ENCODE measurements at regions not wholly inside any gene's neighbourhood (a gene's known extent, or its start where the extent isn't known, plus 50 kb on each side); places are given as distances from the start of the nearest gene placed in this dataset.
"Not testable (repeated sequence)": the region's sequence is repeated elsewhere in the genome, so short reads cannot be mapped to it uniquely, and the experiment has no call there.

DNA sequence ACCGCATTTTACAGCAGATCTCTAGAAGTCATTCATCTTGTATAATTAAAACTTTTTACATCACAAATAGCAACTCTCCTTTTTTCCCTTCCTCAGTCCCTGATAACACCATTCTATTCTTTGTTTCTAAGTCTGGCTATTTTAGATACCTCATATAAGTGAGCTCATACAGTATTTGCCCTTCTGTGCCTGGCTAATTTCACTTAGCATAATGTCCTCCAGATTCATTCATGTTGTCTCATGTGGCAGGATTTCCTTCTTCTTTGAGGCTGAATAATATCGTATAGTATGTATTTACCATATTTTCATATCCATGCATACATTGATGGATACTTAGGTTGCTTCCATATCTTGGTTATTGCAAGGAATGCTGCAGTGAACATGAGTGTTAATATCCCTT, 362.0 kb downstream of the RFC3 start:
- Histone ChIP-seq H3K4me3 (no peak overlapping the region), H3K36me3 (no peaks in the 10 kb centered on the region), H3K9me3 (no peaks in the 10 kb centered on the region), H3K27me3 (no peaks in the 10 kb centered on the region), H3K4me1 (no peaks in the 10 kb centered on the region), H3K27ac (no peak overlapping the region)
- no peak for TF ChIP-seq POLR2A (IDR thresholded peaks at IDR 0.05)
- TF ChIP-seq, protein P1, sequence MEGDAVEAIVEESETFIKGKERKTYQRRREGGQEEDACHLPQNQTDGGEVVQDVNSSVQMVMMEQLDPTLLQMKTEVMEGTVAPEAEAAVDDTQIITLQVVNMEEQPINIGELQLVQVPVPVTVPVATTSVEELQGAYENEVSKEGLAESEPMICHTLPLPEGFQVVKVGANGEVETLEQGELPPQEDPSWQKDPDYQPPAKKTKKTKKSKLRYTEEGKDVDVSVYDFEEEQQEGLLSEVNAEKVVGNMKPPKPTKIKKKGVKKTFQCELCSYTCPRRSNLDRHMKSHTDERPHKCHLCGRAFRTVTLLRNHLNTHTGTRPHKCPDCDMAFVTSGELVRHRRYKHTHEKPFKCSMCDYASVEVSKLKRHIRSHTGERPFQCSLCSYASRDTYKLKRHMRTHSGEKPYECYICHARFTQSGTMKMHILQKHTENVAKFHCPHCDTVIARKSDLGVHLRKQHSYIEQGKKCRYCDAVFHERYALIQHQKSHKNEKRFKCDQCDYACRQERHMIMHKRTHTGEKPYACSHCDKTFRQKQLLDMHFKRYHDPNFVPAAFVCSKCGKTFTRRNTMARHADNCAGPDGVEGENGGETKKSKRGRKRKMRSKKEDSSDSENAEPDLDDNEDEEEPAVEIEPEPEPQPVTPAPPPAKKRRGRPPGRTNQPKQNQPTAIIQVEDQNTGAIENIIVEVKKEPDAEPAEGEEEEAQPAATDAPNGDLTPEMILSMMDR (IDR thresholded peaks at IDR 0.05), result no peak
- no peak for DNase-seq

DNA sequence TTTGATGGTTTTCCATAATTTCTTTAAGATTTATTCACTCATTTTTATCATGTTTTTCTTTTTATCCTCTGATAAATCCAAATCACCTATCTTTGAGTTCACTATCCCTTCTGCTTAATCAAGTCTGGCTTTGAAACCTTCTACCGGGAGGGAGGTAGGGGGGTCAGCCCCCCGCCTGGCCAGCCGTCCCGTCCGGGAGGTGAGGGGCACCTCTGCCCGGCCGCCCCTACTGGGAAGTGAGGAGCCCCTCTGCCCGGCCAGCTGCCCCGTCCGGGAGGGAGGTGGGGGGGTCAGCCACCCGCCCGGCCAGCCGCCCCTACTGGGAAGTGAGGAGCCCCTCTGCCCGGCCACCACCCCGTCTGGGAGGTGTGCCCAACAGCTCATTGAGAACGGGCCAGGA, 363.3 kb downstream of the RFC3 start:
- not testable (repeated sequence) for H3K27ac ChIP-seq, H3K36me3 ChIP-seq, H3K4me3 ChIP-seq, H3K27me3 ChIP-seq, H3K4me1 ChIP-seq, DNase-seq, H3K9me3 ChIP-seq

DNA sequence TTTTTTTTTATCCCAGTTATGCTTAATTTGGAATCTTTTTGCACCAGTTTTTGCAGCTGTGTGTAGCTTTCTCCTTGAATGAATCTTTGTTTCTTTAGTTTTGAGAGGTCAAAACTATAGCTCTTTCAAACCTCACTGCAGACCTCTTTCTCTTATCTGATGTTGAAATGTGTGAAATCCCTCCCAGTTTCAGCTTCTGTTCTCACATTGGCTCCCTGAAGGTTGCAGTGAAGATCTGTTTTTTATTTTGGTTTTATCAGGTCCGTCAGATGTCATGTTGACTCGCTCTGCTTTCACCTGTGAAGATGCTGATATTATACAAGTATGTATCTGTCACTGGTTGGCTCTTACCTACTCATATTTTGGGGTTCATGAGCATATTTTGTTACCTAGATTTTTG, 372.0 kb downstream of the RFC3 start:
- Histone ChIP-seq H3K27ac (no peak overlapping the region), H3K27me3 (no peaks in the 10 kb centered on the region), H3K36me3 (no peaks in the 10 kb centered on the region), H3K4me1 (no peaks in the 10 kb centered on the region), H3K4me3 (no peak overlapping the region), H3K9me3 (no peaks in the 10 kb centered on the region)
- DNase-seq, result no peak
- TF ChIP-seq, protein P1 (IDR thresholded peaks at IDR 0.05), result no peak
- no peak for TF ChIP-seq POLR2A (IDR thresholded peaks at IDR 0.05)

DNA sequence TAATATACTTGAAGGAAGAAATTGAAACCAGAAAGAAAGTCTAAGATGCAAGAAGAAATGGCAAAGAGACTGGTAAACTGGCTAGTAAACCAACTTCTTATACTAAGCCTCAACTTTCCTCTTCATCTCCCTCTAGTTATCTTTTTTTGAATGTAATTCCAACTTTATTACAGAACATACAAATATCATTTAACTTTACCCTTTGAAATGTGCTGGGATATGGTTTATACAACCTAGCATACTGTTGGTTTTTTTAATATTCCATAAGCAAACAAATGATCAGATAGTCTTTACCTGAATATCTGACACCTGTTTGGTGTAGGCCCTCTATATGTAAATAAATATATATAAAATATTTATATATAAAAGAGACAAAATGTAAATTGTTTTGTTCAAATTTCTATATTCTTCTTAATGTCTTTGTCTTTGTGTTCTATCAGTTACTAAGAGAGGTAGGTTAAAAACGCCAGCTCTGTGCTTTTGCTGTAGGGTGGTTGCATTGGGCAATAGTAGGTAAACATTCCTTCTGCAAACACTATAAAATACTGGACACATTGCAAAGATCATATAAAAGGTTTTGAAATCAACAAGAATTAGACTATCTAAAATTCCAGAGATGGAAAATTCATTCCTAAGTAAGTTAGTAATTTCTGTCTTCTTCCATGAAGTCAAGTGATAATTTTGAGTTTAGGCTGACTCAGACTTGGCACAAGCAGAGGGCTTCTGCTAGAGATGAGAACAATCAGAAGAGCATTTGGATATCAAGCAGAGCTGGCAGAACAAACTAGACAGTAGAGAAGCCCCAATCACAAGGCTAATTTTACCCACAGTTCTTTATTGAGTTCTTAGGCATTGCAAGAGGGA, 383.3 kb downstream of the RFC3 start:
- H3K36me3 ChIP-seq, result no peaks in the 10 kb centered on the region
- H3K27ac ChIP-seq, result no peak overlapping the region
- H3K27me3 ChIP-seq, result no peaks in the 10 kb centered on the region
- no peak overlapping the region for H3K4me3 ChIP-seq
- H3K4me1 ChIP-seq, result no peaks in the 10 kb centered on the region
- TF ChIP-seq, protein P1 (IDR thresholded peaks at IDR 0.05), result no peak
- no peak for TF ChIP-seq POLR2A (IDR thresholded peaks at IDR 0.05)
- no peaks in the 10 kb centered on the region for H3K9me3 ChIP-seq
- no peak for DNase-seq

DNA sequence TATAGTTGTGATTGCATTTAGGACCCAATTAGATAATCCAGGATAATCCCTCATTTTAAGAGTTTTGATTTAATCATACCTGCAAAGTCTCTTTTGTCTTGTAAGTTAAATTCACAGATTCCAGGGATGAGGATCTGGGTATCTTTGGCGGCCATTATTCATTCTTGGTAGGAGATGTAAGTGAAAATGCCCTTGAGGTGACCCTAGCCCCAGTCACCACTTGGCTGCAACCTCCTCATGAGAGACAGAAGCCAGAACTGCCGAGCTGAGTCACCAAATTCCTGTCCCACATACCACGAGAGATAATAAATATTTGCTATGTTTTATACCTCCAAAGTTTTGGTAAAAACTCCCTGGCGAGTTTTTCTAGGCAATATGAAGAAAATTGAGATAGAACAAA, 389.4 kb downstream of the RFC3 start:
- no peaks in the 10 kb centered on the region for H3K4me1 ChIP-seq
- TF ChIP-seq POLR2A (IDR thresholded peaks at IDR 0.05), result no peak
- TF ChIP-seq, protein P1 (IDR thresholded peaks at IDR 0.05), result no peak
- no peaks in the 10 kb centered on the region for H3K36me3 ChIP-seq
- no peaks in the 10 kb centered on the region for H3K27me3 ChIP-seq
- H3K27ac ChIP-seq, result no peak overlapping the region
- no peak for DNase-seq
- no peaks in the 10 kb centered on the region for H3K9me3 ChIP-seq
- no peak overlapping the region for H3K4me3 ChIP-seq

DNA sequence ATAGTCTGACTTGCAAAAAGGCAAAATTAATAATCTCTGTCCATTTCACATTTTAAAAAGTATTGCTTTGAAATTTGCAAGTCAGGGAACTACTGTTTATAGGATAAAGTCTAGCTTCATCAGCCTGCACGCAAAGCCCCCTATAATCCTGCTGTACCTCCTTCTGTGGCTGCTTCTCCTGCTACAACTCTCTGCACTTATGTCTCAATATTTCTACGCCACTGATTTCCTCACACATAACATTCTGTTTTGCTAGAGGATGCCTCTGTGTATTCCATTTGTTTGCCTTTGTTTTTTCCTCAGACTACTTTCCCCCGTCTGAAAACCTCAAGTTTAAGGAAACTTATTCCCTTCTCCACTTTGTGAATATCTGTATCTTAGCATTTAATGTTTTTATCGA, 389.9 kb downstream of the RFC3 start:
- H3K27me3 ChIP-seq, result no peaks in the 10 kb centered on the region
- H3K36me3 ChIP-seq, result no peaks in the 10 kb centered on the region
- TF ChIP-seq POLR2A (IDR thresholded peaks at IDR 0.05), result no peak
- TF ChIP-seq, protein P1 (IDR thresholded peaks at IDR 0.05), result no peak
- H3K4me3 ChIP-seq, result no peak overlapping the region
- H3K9me3 ChIP-seq, result no peaks in the 10 kb centered on the region
- H3K27ac ChIP-seq, result no peak overlapping the region
- DNase-seq, result no peak
- no peaks in the 10 kb centered on the region for H3K4me1 ChIP-seq

Measured in Peyer's patch (tissue), 4 donors.